ENCODE measurements at regions not wholly inside any gene's neighbourhood (a gene's known extent, or its start where the extent isn't known, plus 50 kb on each side); places are given as distances from the start of the nearest gene placed in this dataset.

DNA sequence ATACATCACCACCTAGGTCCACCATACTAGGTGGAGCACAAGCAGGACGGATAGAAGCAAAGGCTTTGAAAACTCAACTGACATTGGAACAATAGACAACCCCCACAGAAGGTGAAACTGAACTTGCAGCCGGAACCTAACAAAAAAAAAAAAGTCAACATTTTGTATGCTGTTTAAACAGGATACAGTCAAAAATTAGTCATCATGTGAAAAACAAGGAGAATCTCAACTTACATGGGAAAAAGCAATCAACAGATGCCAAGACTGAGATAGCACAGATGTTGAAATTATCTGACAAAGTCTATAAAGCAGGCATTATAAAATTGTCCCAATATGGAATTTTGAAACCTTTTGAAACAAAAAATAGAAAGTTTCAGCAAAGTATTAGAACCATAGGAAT, 123.8 kb downstream of the RAB38 start:
- TF ChIP-seq CTCF (conservative IDR thresholded peaks at IDR 0.05; ENCODE audit: low read depth, low read length) (no peak), EZH2 (IDR thresholded peaks at IDR 0.05; ENCODE audit: low read length, unreplicated experiment) (no peak), EZH2phosphoT487 (IDR thresholded peaks at IDR 0.05; ENCODE audit: borderline replicate concordance, low read length) (no peak)

Data from PC-3 (cell line).